Stimulated activated effector memory CD8-positive, alpha-beta T cell treated with anti-CD3 and anti-CD28 coated beads, Interleukin-12 subunit alpha, Interleukin-12 subunit beta, amount 100 ng/mL, for 72 hours (primary cell): ENCODE measurements at regions not wholly inside any gene's neighbourhood (a gene's known extent, or its start where the extent isn't known, plus 50 kb on each side); places are given as distances from the start of the nearest gene placed in this dataset.

Experiments used
- ATAC-seq: fragments of 150-1000 bp; cut with Tn5 transposase; 2 replicates; pipeline ENCODE4 v1.10.0; 2021
- DNase-seq, 2 donors: peaks; one replicate each; pipeline ENCODE4 v3.0.0; 2021 to 2022; ENCODE audit warnings: low spot score in 2 of 2
- H3K27ac Mint-ChIP-seq: one replicate; pipeline ENCODE4 v1.8.0; 2022; ENCODE audit warnings: mild to moderate bottlenecking, mixed read lengths
- H3K36me3 Mint-ChIP-seq: one replicate; pipeline ENCODE4 v1.8.0; 2022; ENCODE audit warnings: mild to moderate bottlenecking, mixed read lengths
- H3K4me1 Mint-ChIP-seq: one replicate; pipeline ENCODE4 v1.8.0; 2022; ENCODE audit warnings: mixed read lengths
- H3K4me3 Mint-ChIP-seq: one replicate; pipeline ENCODE4 v1.8.0; 2022; ENCODE audit warnings: mild to moderate bottlenecking, mixed read lengths
- H3K9me3 Mint-ChIP-seq: one replicate; pipeline ENCODE4 v1.8.0; 2022; ENCODE audit warnings: mixed read lengths

DNA sequence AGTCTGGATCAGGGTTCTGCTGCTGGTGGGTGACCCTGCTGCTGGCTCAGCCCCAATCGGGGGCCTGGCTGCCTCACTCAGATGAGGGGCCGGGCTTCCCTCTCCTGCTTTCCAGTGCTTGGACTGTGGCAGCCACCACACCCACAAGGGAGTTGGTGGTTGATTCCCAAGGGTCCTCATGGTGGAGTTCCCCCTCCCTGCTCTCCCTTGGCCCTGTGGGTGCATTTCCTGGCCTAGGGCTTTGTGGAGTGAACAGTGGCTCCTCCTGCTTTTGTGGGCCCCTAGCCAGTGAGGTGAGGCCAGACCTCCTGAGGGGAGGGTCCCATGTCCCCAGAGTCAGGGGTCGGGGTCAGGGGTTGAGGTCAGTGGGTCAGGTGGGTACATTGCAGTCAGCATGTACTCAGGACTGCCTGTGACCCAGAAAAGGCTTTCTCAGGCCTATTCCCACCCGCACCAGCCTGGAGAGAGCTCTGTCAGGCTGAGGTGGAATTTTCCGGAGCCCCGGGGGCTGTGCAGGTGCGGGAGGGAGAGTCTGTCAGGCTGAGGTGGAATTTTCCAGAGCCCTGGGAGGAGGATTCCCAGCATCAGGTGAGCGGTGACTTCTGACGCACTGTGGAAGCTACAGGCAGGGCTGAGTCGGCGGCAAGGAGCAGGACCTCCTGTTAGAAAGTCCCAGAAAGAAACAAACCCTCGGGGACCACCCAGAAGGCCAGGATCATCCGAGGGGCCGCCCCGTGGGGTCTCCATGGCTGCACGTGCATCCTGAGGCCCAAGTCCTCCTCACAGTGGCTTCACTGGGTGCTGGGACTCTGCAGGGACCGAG is 94.4 kb upstream of the INSIG1 start:
- H3K27ac Mint-ChIP-seq: peak overlapping the region; percentile 99
- H3K4me1 Mint-ChIP-seq: peaks cover 58% of the 10 kb centered on the region
- H3K4me3 Mint-ChIP-seq: no peak overlapping the region
- H3K36me3 Mint-ChIP-seq: peaks cover 33% of the 10 kb centered on the region
- no peak for DNase-seq
- no peak for ATAC-seq
- H3K9me3 Mint-ChIP-seq: peaks cover 7% of the 10 kb centered on the region

DNA sequence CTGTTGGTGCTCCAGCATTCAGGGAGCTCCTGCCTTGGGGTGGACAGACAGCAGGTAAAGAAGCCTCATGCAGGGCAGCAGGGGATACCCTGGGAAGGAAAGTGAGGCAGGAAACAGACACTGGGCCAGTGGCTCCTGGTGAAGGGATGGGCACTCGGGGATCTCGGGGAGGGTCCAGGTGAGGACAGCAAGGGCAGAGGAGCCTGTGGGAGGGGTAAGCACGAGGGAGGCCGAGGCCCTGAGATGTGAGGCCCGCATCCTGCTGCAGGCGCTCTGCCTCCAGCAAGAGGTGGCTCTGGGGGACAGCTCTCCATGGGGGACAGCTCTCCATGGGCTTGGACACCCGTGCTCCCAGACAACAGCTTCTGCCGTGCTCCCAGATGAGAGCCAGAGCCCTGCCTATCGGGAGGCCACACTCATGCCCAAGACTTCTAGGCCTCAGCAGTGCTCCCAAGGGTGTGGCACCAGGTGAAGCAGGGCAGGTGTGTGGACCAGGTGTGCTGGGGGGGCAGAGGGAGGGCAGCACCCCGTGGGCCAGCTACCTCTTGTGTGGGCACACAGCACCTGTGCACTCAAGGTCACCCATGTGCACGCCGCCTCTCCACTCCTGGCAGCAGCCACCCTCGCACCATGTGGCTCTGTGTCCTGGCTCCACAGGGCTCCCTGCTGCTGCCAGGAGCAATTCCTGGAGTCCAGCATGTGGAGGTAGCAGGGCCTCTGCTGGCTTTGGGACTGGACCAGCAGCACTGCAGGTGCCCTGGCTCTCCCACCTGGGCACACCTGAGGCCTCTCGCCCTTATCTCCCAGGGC is 93.6 kb upstream of the INSIG1 start:
- Mint-ChIP-seq H3K4me3 (no peak overlapping the region), H3K27ac (peak overlapping the region; percentile 99)
- no peak for ATAC-seq

DNA sequence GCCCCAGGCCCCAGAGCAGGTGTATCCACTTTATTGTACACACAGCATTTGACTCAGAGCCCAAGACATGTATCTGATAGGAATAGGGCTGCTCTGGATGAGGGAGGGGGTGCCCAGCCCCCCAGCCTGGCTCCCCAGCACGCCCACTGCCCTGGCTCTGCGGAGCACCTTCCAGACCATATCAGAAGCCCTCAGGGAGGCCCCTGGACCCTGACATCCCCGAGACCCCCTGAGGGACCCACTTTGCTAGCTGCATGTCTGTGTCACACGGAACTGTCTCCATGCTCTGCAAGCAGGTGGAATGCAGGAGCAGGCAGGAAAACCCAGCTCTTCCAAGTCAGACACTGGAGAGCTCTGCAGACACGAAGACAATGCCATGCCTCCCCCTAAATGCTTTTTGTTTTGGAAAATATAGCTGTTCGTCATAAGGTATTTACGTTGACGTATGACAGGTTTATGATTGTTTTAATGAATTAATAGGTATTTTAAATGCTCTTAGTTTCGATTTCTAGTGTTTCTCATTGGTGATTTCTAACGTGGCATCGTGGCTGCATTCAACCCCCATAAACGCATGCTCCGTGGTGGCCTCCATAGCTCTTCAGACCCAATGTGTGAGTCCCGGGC is 92.8 kb upstream of the INSIG1 start:
- DNase-seq (no peak), ATAC-seq (no peak)
- peaks cover 7% of the 10 kb centered on the region for H3K9me3 Mint-ChIP-seq
- peaks cover 38% of the 10 kb centered on the region for H3K36me3 Mint-ChIP-seq
- H3K27ac Mint-ChIP-seq: peak overlapping the region; percentile 99
- peaks cover 57% of the 10 kb centered on the region for H3K4me1 Mint-ChIP-seq
- H3K4me3 Mint-ChIP-seq: peak overlapping the region; percentile 80

More for the DNA sequence above, 93.6 kb upstream of the INSIG1 start:
- peaks cover 58% of the 10 kb centered on the region for H3K4me1 Mint-ChIP-seq
- peaks cover 33% of the 10 kb centered on the region for H3K36me3 Mint-ChIP-seq
- peaks cover 7% of the 10 kb centered on the region for H3K9me3 Mint-ChIP-seq
- no peak for DNase-seq

DNA sequence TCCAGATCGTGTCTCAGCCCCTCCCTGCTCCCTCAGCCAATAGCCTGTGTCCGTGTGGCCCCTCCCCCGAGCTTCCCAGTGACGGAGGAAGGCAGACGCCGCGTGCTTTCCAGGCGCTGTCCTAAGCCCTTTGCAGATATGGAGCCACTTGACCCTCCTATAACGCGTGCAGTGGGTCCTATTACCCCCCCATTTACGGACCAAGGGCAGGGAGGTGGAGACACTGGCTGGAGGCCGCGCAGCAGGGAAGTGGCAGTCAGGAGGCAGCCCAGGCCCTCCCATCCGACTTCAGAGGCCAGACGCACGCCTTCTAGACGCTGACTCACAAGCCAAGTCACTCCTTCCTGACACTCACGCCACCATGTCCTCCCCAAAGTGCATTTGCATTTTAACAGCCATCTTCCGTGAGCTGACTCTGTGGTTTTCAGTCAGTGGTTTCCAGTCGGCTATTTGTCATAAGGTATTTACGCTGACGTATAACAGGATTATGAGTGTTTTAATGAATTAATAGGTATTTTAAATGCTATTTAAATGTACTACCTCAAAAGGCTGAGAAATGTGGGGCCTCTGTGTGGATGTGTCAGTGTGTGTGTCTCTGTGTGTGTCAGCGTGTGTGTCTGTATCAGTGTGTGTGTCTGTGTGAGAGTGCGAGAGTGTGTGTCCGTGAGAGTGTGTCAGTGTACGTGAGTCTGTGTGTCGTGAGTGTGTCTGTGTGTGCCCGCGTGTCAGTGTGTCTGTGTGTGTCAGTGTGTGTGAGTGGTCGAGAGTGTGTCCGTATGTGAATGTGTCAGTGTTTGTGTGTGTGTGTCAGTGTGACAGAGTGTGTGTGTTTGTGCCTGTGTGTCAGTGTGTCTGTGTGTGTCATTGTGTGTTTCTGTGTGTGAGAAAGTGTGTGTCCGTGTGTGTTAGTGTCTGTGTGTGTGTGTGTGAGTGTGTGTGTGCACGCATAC is 92.0 kb upstream of the INSIG1 start:
- Mint-ChIP-seq H3K4me3 (peak overlapping the region; percentile 80), H3K36me3 (peaks cover 38% of the 10 kb centered on the region), H3K27ac (peak overlapping the region; percentile 99), H3K4me1 (peaks cover 60% of the 10 kb centered on the region), H3K9me3 (peaks cover 7% of the 10 kb centered on the region)
- ATAC-seq (peak; percentile 91), DNase-seq (peak; percentile 78 to 94)

DNA sequence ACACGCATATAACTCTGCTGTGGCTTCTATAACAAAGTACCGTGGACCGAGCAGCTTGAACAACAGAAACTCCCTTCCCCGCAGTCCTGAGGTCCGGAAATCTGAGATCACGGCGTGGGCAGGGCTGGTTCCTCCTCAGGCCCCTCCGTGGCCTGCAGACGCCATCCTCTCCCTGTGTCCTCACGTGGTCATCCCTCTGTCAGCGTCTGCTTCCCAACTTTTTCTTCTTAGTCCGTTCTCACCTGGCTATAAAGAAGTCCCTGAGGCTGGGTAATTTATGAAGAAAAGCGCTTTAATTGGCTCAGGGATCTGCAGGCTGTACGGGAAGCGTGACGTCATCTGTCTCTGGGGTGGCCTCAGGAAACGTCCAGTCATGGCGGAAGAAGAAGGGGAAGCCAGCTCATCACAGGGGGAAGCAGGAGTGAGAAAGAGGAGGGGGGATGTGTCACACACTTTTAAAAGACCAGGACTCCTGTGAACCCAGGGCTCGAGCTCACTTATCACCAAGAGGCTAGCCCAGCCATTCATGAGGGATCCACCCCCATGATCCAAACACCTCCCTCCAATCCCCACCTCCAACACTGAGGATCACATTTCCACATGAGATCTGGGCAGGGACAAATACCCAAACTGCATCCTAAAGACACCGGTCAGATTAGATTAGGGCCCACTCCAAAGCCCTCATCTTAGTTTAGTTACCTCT is 91.2 kb upstream of the INSIG1 start:
- H3K36me3 Mint-ChIP-seq: peaks cover 43% of the 10 kb centered on the region
- H3K4me1 Mint-ChIP-seq: peaks cover 61% of the 10 kb centered on the region
- peak overlapping the region; percentile 80 for H3K4me3 Mint-ChIP-seq
- ATAC-seq: peak; percentile 55
- peak; percentile 53 to 81 for DNase-seq
- H3K9me3 Mint-ChIP-seq: peaks cover 7% of the 10 kb centered on the region
- H3K27ac Mint-ChIP-seq: peak overlapping the region; percentile 99

DNA sequence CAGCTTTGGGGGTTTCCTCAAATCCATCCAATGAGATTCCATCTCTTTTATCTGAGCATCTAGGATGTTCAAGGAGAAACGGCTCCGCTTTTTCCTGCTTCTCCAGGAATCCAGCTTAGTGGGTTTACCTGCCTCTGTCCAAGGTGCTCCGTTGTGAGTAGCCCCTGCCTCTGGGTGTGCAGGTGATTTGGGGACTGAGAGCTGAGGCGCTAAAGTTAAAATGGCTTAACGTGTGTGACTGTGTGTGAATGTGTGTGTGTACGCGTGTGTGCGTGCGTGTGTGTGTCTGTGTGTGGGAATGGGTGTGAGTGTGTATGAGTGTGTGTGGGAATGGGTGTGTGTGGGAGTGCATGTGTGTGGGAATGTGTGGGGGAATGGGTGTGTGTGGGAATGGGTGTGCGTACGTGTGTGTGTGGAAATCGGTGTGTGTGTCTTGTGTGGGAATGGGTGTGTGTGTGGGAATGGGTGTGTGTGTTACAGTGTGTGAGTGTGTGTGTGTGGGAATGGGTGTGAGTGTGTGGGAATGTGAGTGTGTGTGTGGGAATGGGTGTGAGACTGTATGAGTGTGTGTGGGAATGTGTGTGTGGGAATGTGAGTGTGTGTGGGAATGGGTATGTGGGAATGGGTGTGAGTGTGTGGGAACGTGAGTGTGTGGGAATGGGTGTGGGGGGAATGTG is 90.2 kb upstream of the INSIG1 start:
- ATAC-seq (no peak), DNase-seq (no peak)
- peak overlapping the region; percentile 80 for H3K4me3 Mint-ChIP-seq
- H3K36me3 Mint-ChIP-seq: peaks cover 44% of the 10 kb centered on the region
- H3K9me3 Mint-ChIP-seq: peaks cover 7% of the 10 kb centered on the region
- peak overlapping the region; percentile 99 for H3K27ac Mint-ChIP-seq
- H3K4me1 Mint-ChIP-seq: peaks cover 61% of the 10 kb centered on the region

DNA sequence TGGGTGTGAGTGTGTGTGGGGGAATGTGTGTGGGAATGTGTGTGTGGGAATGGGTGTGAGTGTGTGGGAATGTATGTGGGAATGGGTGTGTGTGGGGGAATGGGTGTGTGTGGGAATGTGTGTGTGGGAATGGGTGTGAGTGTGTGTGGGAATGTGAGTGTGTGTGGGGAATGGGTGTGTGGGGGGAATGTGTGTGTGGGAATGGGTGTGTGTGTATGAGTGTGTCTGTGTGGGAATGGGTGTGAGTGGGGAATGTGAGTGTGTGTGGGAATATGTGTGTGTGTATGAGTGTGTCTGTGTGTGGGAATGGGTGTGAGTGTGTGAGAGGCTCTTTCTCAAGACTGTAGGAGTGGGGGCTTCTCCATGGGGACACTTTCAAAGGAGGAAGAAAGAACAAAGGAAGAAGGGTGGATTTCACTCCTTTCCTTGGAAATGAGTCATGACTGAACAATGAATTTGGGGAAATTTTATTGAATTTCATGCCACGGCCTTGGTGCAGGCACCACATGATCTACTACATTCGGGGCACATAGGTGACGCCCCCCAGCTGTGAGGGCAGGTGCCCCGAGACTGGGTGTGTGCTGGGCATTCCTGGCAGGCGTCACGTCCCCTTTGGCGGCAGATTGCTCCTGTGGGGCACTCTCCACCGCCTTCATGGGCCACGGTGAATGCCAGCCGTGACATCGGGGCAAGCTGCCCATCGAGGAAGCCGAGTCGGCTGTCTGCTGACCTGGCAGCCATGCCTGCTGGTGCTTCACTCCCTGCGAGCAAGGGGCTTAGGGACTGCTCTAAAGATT is 88.8 kb upstream of the INSIG1 start:
- peaks cover 68% of the 10 kb centered on the region for H3K4me1 Mint-ChIP-seq
- peaks cover 44% of the 10 kb centered on the region for H3K36me3 Mint-ChIP-seq
- H3K9me3 Mint-ChIP-seq: peaks cover 7% of the 10 kb centered on the region
- H3K4me3 Mint-ChIP-seq: no peak overlapping the region
- DNase-seq (no peak), ATAC-seq (no peak)
- peak overlapping the region; percentile 99 for H3K27ac Mint-ChIP-seq

DNA sequence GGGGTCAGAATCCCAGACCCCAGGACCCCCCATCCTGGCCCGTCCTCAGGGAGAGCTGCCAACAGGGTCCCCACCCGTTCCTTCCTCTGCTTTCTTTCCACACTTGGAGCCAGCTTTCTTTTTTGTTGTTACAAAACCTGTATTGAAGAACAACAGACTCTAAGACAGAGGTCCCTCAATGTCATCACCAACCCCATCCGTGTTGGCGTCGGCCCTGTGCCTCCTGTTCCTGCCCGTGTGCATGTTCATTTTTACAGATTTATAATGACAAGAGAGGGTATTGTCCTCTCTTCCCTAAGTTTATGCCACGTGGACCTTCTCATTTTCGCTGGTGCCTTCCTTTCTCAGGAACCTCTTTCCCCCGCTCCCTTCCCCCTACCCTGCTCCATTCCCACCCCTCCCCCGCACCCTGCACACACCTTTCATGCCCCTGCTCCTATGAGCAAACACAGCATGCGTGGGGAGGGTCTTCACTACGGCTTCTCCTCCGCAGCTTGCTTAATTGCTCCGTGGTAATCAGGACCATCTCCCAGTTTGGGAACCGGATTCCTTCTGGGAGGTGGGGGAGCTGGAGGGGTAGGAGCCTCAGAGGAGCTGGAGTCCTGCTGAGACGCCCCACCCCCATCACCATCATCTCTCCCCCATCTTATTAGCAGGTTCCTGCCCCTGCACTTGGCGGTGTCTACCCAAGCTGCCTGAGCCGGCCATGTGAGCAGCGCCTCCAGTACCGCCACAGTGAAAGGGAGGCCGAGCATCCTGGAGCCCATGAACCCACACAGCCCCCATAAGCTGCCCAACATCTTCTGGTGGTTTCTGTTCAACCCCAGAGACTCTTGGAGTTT is 88.0 kb upstream of the INSIG1 start:
- ATAC-seq: no peak
- Mint-ChIP-seq H3K4me1 (peaks cover 70% of the 10 kb centered on the region), H3K36me3 (peaks cover 44% of the 10 kb centered on the region), H3K27ac (no peak overlapping the region), H3K9me3 (peaks cover 7% of the 10 kb centered on the region), H3K4me3 (no peak overlapping the region)
- no peak for DNase-seq

DNA sequence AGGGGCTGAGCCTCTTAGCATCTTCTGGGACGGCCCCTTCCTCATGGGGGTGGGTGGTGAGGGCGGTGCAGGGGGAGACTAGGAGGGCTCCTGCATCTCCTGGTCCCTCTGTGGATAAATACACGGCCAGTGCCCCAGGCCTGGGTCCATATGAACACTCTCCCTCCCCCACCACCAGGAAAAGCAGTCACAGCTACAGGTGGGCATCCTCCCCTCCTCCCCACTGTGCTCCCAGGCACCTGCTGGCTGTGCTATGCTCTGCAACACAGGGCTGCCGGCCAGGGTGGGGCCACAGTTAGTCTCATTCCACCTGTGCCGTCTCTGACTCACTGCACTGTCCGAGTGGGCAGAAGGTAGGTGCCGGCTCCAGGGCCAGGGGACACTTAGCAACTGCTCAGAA is 87.3 kb upstream of the INSIG1 start:
- Mint-ChIP-seq H3K9me3 (peaks cover 4% of the 10 kb centered on the region), H3K36me3 (peaks cover 39% of the 10 kb centered on the region), H3K4me3 (no peak overlapping the region), H3K4me1 (peaks cover 63% of the 10 kb centered on the region), H3K27ac (peak overlapping the region; percentile 29)
- ATAC-seq: no peak
- no peak for DNase-seq

DNA sequence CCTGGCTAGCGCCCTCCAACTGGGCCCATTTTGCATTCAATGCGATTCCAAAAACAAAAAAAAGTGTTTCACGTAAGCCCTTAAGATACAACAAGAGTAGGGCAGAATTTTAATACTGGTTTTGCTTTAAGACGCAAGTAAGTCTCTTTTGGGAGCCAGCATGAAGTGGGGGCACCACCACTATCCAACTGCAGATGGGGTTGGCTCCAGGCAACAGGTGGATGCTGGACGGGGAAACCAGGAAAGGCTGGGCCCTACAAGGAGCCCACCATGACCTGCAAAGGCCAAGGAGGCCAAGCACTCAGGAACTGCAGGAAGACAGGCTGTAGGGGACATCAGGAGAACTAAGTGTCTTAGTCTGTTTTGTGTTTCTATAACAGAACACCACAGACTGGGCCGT is 86.5 kb upstream of the INSIG1 start:
- Mint-ChIP-seq H3K4me1 (peaks cover 55% of the 10 kb centered on the region), H3K27ac (no peak overlapping the region)
- ATAC-seq: no peak

DNA sequence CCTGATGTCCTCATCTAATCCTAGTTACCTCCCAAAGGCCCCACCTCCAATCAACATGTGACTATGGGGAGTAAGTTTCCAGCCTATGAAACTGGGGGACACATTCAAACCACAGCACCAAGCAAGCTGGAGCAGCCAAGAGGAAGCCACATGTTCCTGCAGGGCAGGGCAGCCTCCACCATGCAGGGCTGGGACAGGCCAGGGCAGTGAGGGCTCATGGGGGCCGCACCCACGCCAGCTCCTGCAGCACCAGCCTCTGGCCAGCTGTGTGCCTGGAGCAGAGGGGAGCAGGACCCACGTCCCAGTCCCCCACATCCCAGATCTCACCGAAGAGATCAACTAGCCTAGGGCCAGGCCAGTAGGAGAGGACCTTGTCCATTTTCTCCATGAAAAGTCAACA is 85.9 kb upstream of the INSIG1 start:
- no peak for DNase-seq
- peaks cover 4% of the 10 kb centered on the region for H3K9me3 Mint-ChIP-seq
- H3K36me3 Mint-ChIP-seq: peaks cover 25% of the 10 kb centered on the region
- no peak overlapping the region for H3K27ac Mint-ChIP-seq
- ATAC-seq: no peak
- no peak overlapping the region for H3K4me3 Mint-ChIP-seq
- H3K4me1 Mint-ChIP-seq: peaks cover 54% of the 10 kb centered on the region

More for the DNA sequence above, 86.5 kb upstream of the INSIG1 start:
- DNase-seq: no peak
- Mint-ChIP-seq H3K36me3 (peaks cover 31% of the 10 kb centered on the region), H3K4me3 (no peak overlapping the region), H3K9me3 (peaks cover 4% of the 10 kb centered on the region)

DNA sequence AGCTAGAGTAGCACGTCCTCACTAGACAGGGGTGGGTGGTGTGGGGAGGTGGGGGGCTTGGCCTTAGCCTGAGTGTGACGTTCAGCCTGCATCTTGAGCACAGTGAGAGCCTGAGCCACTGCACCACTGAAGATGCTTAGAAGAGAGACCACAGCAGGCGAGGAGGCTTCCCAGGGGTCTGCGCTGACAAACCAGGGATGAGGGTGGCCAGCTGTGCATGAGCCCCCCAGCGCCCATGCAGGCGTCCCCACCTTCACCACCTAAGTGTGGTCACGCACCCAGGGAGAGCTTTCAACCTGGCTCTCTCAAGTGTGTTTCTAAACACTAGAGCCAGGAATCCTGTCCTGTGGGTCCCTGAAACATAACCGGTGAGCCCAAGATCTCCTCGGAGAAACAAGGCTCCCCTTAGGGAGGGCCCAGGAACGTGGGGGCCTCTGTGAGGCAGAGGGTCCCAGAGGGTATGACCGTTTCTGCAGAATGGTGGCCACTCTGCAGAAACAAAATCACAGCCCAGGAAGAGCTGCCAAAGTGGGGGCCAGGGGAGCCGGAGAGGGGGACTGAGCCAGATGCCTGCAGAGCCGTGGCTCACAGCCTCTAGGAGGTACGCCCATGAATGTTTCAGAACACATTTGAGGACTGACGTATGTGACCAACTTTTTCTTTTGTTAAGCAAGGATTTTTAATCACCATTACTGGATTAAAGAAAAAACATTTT is 85.2 kb upstream of the INSIG1 start:
- H3K4me3 Mint-ChIP-seq: no peak overlapping the region
- peaks cover 2% of the 10 kb centered on the region for H3K9me3 Mint-ChIP-seq
- H3K27ac Mint-ChIP-seq: no peak overlapping the region
- no peak for ATAC-seq
- peaks cover 51% of the 10 kb centered on the region for H3K4me1 Mint-ChIP-seq
- no peak for DNase-seq
- H3K36me3 Mint-ChIP-seq: peaks cover 22% of the 10 kb centered on the region
